ENCODE measurements at regions not wholly inside any gene's neighbourhood (a gene's known extent, or its start where the extent isn't known, plus 50 kb on each side); places are given as distances from the start of the nearest gene placed in this dataset.

GRCh38 chr18:60319129-60319528, 53.4 kb downstream of the MC4R start:
- H3K27me3 Mint-ChIP-seq = no peaks in the 10 kb centered on the region
- H3K4me1 Mint-ChIP-seq = no peaks in the 10 kb centered on the region
- peaks cover 6% of the 10 kb centered on the region for H3K9me3 Mint-ChIP-seq
- no peaks in the 10 kb centered on the region for H3K36me3 Mint-ChIP-seq
- no peak for DNase-seq
- H3K4me3 Mint-ChIP-seq = no peak overlapping the region
- CTCF ChIA-PET = no interaction called here
- H3K27ac Mint-ChIP-seq = no peak overlapping the region

DNA sequence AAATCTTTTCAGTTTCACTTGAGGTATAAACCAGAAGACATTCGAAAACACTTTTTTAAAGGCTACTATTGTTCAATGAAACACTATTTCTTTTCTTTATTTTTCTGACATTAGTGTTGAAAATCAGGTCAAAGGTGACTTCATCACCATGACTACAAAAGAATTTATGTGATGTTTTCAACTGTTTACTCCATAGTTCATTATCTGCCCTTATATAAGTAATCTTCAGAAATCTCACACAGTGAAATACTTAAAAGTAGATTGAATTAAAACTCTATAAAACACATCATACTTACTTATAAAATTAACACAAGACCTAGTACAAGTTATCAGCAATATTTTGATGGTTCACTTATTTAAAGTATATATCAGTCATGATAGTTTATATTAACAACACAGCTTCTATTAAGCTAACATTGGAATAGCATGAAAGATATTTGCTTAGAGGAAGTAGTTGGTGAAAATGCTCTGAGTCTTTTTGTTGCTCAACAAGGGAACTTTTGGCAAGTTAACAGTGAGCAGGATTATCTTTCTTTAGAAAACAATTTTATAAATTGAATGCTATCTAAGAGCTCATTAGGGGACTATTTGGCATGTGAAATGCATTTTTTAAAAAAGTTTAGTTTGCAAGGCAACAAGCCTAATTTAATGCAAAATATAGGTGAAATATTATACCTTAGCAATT, 60.8 kb downstream of the MC4R start:
- Mint-ChIP-seq H3K27me3 (no peaks in the 10 kb centered on the region), H3K27ac (no peak overlapping the region), H3K4me1 (no peaks in the 10 kb centered on the region), H3K36me3 (no peaks in the 10 kb centered on the region), H3K4me3 (no peak overlapping the region), H3K9me3 (no peaks in the 10 kb centered on the region)
- DNase-seq = no peak
- CTCF ChIA-PET = no interaction called here

DNA sequence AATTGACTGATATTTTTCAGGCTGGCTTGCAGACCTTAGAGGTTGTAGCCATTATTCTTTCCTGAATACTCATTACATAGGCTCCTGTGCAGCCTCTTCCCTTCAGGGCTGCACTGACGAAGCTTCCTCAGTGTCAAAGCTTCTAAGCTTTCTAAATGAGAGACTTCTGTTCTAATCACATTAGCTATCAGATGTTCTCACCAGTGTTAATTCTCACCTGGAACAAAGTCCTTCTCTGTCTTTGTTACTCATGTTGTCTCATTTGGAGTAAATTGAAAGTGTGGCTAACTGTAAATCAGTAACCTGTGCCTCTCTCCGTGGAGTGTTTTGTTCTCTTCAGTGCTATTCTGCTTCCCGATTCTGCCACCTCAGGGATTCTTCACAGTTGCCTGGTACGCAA, 76.9 kb downstream of the MC4R start:
- DNase-seq = no peak
- Mint-ChIP-seq H3K4me1 (no peaks in the 10 kb centered on the region), H3K4me3 (no peak overlapping the region), H3K9me3 (peaks cover 2% of the 10 kb centered on the region), H3K27me3 (no peaks in the 10 kb centered on the region), H3K27ac (no peak overlapping the region), H3K36me3 (no peaks in the 10 kb centered on the region)
- CTCF ChIA-PET = no interaction called here

DNA sequence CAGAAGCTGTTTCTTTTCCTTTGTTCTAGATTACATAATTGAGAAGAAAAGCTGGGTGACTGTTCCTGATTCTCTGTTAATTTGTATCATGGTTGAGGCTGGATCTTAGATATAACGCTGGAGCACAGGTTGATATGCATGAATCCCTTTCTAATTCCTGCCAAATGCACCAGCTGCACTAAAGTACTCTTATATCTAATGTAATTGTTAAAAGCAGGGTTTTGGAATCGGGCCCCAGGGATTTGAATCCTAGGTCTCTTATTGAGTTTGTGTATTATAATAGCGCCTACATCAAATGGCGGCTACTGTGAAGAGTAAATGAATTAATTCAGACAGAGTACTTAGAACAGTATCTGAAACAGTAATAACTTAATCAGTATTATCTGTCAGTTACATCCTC, 80.4 kb downstream of the MC4R start:
- CTCF ChIA-PET = interaction anchor here (0.6 kb wide), 1 partner anchor 729 kb away, joined by 3 read pairs; no protein-coding TSS in a partner anchor
- peaks cover 2% of the 10 kb centered on the region for H3K9me3 Mint-ChIP-seq
- H3K36me3 Mint-ChIP-seq = no peaks in the 10 kb centered on the region
- H3K4me3 Mint-ChIP-seq = no peak overlapping the region
- no peaks in the 10 kb centered on the region for H3K4me1 Mint-ChIP-seq
- H3K27me3 Mint-ChIP-seq = no peaks in the 10 kb centered on the region
- H3K27ac Mint-ChIP-seq = no peak overlapping the region
- DNase-seq = no peak

- H3K27ac Mint-ChIP-seq = no peak overlapping the region
- no peak overlapping the region for H3K4me3 Mint-ChIP-seq
- H3K9me3 Mint-ChIP-seq = no peaks in the 10 kb centered on the region
- no peak for DNase-seq
- H3K4me1 Mint-ChIP-seq = no peaks in the 10 kb centered on the region
- H3K36me3 Mint-ChIP-seq = no peaks in the 10 kb centered on the region
- CTCF ChIA-PET = no interaction called here
- no peaks in the 10 kb centered on the region for H3K27me3 Mint-ChIP-seq
Observed at GRCh38 chr18:60279391-60279790, 93.2 kb downstream of the MC4R start.

- H3K36me3 Mint-ChIP-seq = no peaks in the 10 kb centered on the region
- CTCF ChIA-PET = no interaction called here
- no peaks in the 10 kb centered on the region for H3K27me3 Mint-ChIP-seq
- no peaks in the 10 kb centered on the region for H3K4me1 Mint-ChIP-seq
- no peak overlapping the region for H3K27ac Mint-ChIP-seq
- H3K4me3 Mint-ChIP-seq = no peak overlapping the region
- DNase-seq = no peak
- no peaks in the 10 kb centered on the region for H3K9me3 Mint-ChIP-seq
Observed at GRCh38 chr18:60277855-60278480, 94.6 kb downstream of the MC4R start.

GRCh38 chr18:60267391-60268058, 105.0 kb downstream of the MC4R start:
- Mint-ChIP-seq H3K36me3 (no peaks in the 10 kb centered on the region), H3K4me1 (no peaks in the 10 kb centered on the region), H3K27me3 (no peaks in the 10 kb centered on the region), H3K4me3 (no peak overlapping the region), H3K9me3 (peaks cover 8% of the 10 kb centered on the region), H3K27ac (no peak overlapping the region)
- no peak for DNase-seq
- CTCF ChIA-PET = no interaction called here

GRCh38 chr18:60266558-60266957, 106.0 kb downstream of the MC4R start:
- H3K27me3 Mint-ChIP-seq = no peaks in the 10 kb centered on the region

DNA sequence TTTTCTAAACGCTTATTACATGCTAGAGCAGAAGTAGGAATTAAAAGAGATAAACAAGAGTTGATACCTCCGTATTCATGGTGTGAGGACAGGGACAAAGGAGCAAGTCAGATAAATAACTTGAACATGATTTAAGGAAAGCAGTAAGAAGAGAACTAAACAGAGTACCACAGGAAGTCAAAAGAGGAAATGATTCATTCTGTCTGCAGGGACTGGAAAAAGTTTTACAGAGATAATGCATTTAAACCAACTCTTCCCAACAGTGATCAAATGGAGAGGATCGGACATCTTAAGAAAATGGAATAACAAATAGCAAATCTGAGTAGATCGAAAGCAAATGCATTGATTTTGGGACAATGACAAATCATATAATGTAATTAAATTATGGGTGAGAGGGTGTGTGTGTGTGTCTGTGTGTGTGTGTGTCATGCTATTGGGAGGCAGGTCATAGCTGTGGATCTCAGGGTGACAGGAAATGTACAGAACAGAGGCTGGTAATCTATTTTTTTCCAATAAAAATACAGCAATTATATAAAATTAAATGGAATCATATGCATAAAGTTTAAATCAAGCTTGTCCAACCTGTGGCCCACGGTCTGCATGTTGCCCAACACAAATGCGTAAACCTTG, 113.4 kb downstream of the MC4R start:
- H3K27ac Mint-ChIP-seq = no peak overlapping the region
- H3K27me3 Mint-ChIP-seq = no peaks in the 10 kb centered on the region
- no peaks in the 10 kb centered on the region for H3K36me3 Mint-ChIP-seq
- no peaks in the 10 kb centered on the region for H3K4me1 Mint-ChIP-seq
- no peak overlapping the region for H3K4me3 Mint-ChIP-seq
- CTCF ChIA-PET = no interaction called here
- peaks cover 5% of the 10 kb centered on the region for H3K9me3 Mint-ChIP-seq
- no peak for DNase-seq

More at GRCh38 chr18:60266558-60266957, 106.0 kb downstream of the MC4R start:
- no peaks in the 10 kb centered on the region for H3K36me3 Mint-ChIP-seq
- H3K4me3 Mint-ChIP-seq = no peak overlapping the region
- peaks cover 12% of the 10 kb centered on the region for H3K9me3 Mint-ChIP-seq
- no peaks in the 10 kb centered on the region for H3K4me1 Mint-ChIP-seq
- DNase-seq = no peak
- CTCF ChIA-PET = no interaction called here
- no peak overlapping the region for H3K27ac Mint-ChIP-seq

DNA sequence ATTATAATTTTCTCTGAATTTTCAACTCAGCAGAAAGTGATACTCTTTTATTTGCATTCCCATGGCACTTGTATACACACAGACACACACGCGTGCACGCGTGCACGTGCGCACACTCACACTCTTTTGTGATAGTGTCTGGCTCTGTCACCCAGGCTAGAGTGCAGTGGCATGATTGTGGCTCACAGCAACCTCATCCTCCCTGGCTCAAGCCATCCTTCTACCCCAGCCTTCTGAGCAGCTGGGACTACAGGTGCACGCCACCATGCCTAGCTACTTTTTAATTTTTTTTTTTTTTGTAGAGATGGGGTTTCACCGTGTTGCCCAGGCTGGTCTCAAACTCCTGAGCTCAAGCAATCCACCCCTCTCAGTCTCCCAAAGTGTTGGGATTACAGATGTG, 123.2 kb downstream of the MC4R start:
- Mint-ChIP-seq H3K4me1 (no peaks in the 10 kb centered on the region), H3K27me3 (no peaks in the 10 kb centered on the region)
- CTCF ChIA-PET = interaction anchor here (0.6 kb wide), 1 partner anchor 193 kb away, joined by 3 read pairs; no protein-coding TSS in a partner anchor

DNA sequence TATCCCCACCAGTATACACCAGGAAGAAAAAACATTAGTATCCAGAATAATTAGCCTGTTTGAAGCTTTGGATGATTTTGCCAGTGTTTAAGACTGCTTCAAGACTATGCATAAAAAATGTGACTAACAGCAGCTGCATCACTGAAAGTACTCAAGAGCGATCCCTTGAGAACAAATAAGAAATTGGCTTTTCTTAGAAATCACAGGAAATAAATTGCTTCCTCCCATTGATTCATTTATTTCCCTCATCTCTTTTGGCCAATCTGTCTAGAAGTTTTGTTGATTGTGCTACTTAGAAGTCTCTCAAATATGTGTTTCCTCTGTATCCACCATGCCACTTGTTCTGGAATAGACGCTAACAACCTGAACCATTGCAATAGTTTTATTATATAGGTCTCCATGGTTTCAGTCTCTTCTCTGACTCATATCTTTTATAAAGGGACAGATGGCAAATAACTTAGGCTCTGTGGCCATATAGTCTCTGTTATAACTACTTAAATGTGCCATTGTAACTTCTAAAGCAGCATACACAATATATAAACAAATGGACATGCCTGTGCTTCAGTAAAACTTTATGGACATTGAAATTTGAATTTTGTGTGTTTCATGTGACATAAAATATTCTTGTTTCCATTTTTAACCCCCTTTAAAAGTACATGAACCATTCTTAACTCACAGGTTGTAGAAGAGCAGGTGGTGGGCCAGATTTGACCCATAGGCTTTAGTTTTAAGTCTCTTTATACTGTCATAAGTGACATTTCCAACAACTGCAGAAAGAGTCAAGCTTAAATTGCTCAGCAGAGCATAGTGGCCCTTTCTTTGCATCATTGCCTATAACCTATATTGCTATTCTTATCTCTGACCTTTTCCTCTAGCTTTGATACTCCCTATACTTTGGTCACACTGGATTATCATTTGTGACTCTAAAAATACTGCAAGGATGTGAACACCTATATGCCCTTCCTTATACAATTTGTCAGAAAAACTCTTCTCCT, 123.9 kb downstream of the MC4R start:
- Mint-ChIP-seq H3K4me1 (no peaks in the 10 kb centered on the region), H3K4me3 (no peak overlapping the region), H3K27me3 (no peaks in the 10 kb centered on the region), H3K36me3 (no peaks in the 10 kb centered on the region), H3K27ac (no peak overlapping the region), H3K9me3 (no peaks in the 10 kb centered on the region)
- CTCF ChIA-PET = interaction anchor here (0.6 kb wide), 2 partner anchors 93 to 194 kb away, joined by 3 to 5 read pairs; no protein-coding TSS in a partner anchor
- DNase-seq = no peak

More for the DNA sequence above, 123.2 kb downstream of the MC4R start:
- Mint-ChIP-seq H3K9me3 (no peaks in the 10 kb centered on the region), H3K4me3 (no peak overlapping the region), H3K36me3 (no peaks in the 10 kb centered on the region), H3K27ac (no peak overlapping the region)
- DNase-seq = no peak

DNA sequence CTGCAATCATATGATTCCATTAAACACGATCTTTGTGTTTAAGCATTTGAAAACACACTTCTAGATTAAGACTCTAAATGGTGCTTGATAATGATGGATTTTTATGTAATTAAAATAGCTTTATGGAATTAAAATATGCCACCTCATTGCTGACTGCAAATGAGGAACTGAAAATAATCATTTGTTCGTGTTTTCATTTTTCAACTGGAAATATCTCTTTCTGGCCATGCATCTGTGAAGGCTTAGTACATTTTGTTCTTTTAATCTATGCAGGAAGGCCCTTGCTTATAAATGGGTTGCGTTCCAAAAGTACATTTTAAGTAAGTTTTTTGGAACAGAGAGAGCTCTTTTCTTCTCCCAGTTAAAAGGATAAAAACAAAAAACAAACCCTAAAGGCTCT, 125.5 kb downstream of the MC4R start:
- H3K4me3 Mint-ChIP-seq = no peak overlapping the region
- no peak overlapping the region for H3K27ac Mint-ChIP-seq
- CTCF ChIA-PET = no interaction called here
- H3K9me3 Mint-ChIP-seq = no peaks in the 10 kb centered on the region
- no peaks in the 10 kb centered on the region for H3K4me1 Mint-ChIP-seq
- no peak for DNase-seq
- H3K27me3 Mint-ChIP-seq = no peaks in the 10 kb centered on the region
- no peaks in the 10 kb centered on the region for H3K36me3 Mint-ChIP-seq

GRCh38 chr18:60246606-60247005, 126.0 kb downstream of the MC4R start:
- Mint-ChIP-seq H3K27me3 (no peaks in the 10 kb centered on the region), H3K9me3 (no peaks in the 10 kb centered on the region), H3K4me3 (no peak overlapping the region), H3K36me3 (no peaks in the 10 kb centered on the region), H3K27ac (no peak overlapping the region), H3K4me1 (no peaks in the 10 kb centered on the region)
- CTCF ChIA-PET = no interaction called here
- DNase-seq = no peak

GRCh38 chr18:60245096-60245495, 127.5 kb downstream of the MC4R start:
- CTCF ChIA-PET = no interaction called here
- Mint-ChIP-seq H3K4me1 (no peaks in the 10 kb centered on the region), H3K27me3 (no peaks in the 10 kb centered on the region), H3K4me3 (no peak overlapping the region), H3K36me3 (no peaks in the 10 kb centered on the region), H3K9me3 (no peaks in the 10 kb centered on the region), H3K27ac (no peak overlapping the region)
- no peak for DNase-seq
